A673 (cell line): ENCODE measurements at regions not wholly inside any gene's neighbourhood (a gene's known extent, or its start where the extent isn't known, plus 50 kb on each side); places are given as distances from the start of the nearest gene placed in this dataset.

ENCODE experiments used
- BruUV-seq: library from RNA; stranded (reverse); fragments of 400-500 nt; replicated peaks from 2 replicates; lab custom pipeline; 2021; lab: Mats Ljungman, UMichigan
- CTCF ChIA-PET: fragments of 300-600 bp; sonication (Branson Sonifier 250); formaldehyde crosslinking; loops from one replicate; lab custom pipeline; 2022; ENCODE audit warnings: antibody characterized with exemption; lab: Charles Lee
- POLR2A ChIA-PET: fragments of 300-600 bp; sonication (Branson Sonifier 250); formaldehyde crosslinking; loops from one replicate; lab custom pipeline; 2022; ENCODE audit warnings: antibody characterized with exemption; ENCODE audit not compliant: low non-redundant PET; lab: Charles Lee
- DNase-seq: peaks from one replicate; pipeline ENCODE4 v3.0.0-alpha.2; 2015; ENCODE audit warnings: low spot score
- H3K27ac ChIP-seq: fragments of 200-600 bp; sonication (generic); 2 replicates; pipeline ENCODE4 v1.5.1; 2016; ENCODE audit warnings: mixed run types, low read depth, mild to moderate bottlenecking, mixed read lengths, antibody characterized with exemption, low read length; ENCODE audit not compliant: poor library complexity, severe bottlenecking
- H3K27me3 ChIP-seq: fragments of 200-600 bp; sonication (generic); replicated peaks from 2 replicates; pipeline ENCODE4 v1.6.1; 2017; ENCODE audit warnings: mixed run types, low read depth, mild to moderate bottlenecking, mixed read lengths, antibody characterized with exemption, low read length; ENCODE audit not compliant: insufficient read depth, poor library complexity
- H3K36me3 ChIP-seq: fragments of 200-600 bp; sonication (generic); 2 replicates; pipeline ENCODE4 v1.6.1; 2016; ENCODE audit warnings: mixed run types, mild to moderate bottlenecking, mixed read lengths, antibody characterized with exemption, low read length; ENCODE audit not compliant: insufficient read depth, poor library complexity, severe bottlenecking
- H3K4me1 ChIP-seq: fragments of 200-600 bp; sonication (generic); 2 replicates; pipeline ENCODE4 v1.6.1; 2017; ENCODE audit warnings: mixed run types, mild to moderate bottlenecking, mixed read lengths, antibody characterized with exemption, low read length; ENCODE audit not compliant: insufficient read depth, poor library complexity, severe bottlenecking
- H3K4me3 ChIP-seq: fragments of 200-600 bp; sonication (generic); 2 replicates; pipeline ENCODE4 v1.5.1; 2016; ENCODE audit warnings: low read depth, mixed run types, mild to moderate bottlenecking, mixed read lengths, low read length; ENCODE audit not compliant: poor library complexity, severe bottlenecking
- H3K9me3 ChIP-seq: fragments of 200-600 bp; sonication (generic); 2 replicates; pipeline ENCODE4 v1.6.1; 2016; ENCODE audit warnings: mixed run types, low read depth, mild to moderate bottlenecking, mixed read lengths, antibody characterized with exemption, low read length; ENCODE audit not compliant: poor library complexity, severe bottlenecking
- CTCF ChIP-seq: fragments of 300-800, 200-600 bp; sonication (generic); conservative IDR thresholded peaks from 2 replicates; pipeline ENCODE4 v1.5.1; 2017; ENCODE audit warnings: low read depth, mild to moderate bottlenecking, antibody characterized with exemption, low read length, moderate library complexity, mixed read lengths
- EZH2 ChIP-seq: fragments of 200-600 bp; sonication (generic); IDR thresholded peaks from 2 replicates; pipeline ENCODE4 v1.6.1; 2017; ENCODE audit warnings: borderline replicate concordance, low read depth, mild to moderate bottlenecking, mixed read lengths, antibody characterized with exemption, low read length; ENCODE audit not compliant: poor library complexity, severe bottlenecking
- intact Hi-C: fragments of 100-400 bp; cut with micrococcal nuclease; formaldehyde crosslinking; loops from one replicate; pipeline ENCODE4 v1.10.0; 2022; ENCODE audit not compliant: unreplicated experiment

GRCh38 chr5:23579566-23579965 lies 72.2 kb downstream of the PRDM9 start:
- no peaks in the 10 kb centered on the region for H3K36me3 ChIP-seq
- DNase-seq = no peak
- intact Hi-C loops = no loop called here
- no TSS peak for BruUV-seq
- ChIA-PET CTCF (no interaction called here), POLR2A (no interaction called here)
- H3K27me3 ChIP-seq = no peaks in the 10 kb centered on the region
- TF ChIP-seq CTCF (no peak), EZH2 (no peak)
- H3K9me3 ChIP-seq = no peaks in the 10 kb centered on the region
- no peak overlapping the region for H3K4me3 ChIP-seq
- H3K27ac ChIP-seq = no peak overlapping the region
- no peaks in the 10 kb centered on the region for H3K4me1 ChIP-seq

- intact Hi-C loops = no loop called here
- no peak for TF ChIP-seq CTCF
- TF ChIP-seq EZH2 = no peak
Measured at GRCh38 chr5:23583081-23583480, 75.7 kb downstream of the PRDM9 start.

GRCh38 chr5:23588841-23589326 lies 81.5 kb downstream of the PRDM9 start:
- intact Hi-C loops = no loop called here
- POLR2A ChIA-PET = no interaction called here

More at GRCh38 chr5:23583081-23583480, 75.7 kb downstream of the PRDM9 start:
- no TSS peak for BruUV-seq
- Histone ChIP-seq H3K9me3 (no peaks in the 10 kb centered on the region), H3K27ac (no peak overlapping the region), H3K4me3 (no peak overlapping the region), H3K4me1 (no peaks in the 10 kb centered on the region), H3K36me3 (no peaks in the 10 kb centered on the region), H3K27me3 (peaks cover 5% of the 10 kb centered on the region)
- POLR2A ChIA-PET = no interaction called here
- DNase-seq = no peak
- CTCF ChIA-PET = no interaction called here

More at GRCh38 chr5:23588841-23589326, 81.5 kb downstream of the PRDM9 start:
- no peaks in the 10 kb centered on the region for H3K4me1 ChIP-seq
- no peaks in the 10 kb centered on the region for H3K9me3 ChIP-seq
- no peak overlapping the region for H3K27ac ChIP-seq
- H3K27me3 ChIP-seq = peaks cover 7% of the 10 kb centered on the region
- no peak for TF ChIP-seq CTCF
- no peak for TF ChIP-seq EZH2
- BruUV-seq = no TSS peak
- H3K4me3 ChIP-seq = no peak overlapping the region
- CTCF ChIA-PET = no interaction called here
- no peaks in the 10 kb centered on the region for H3K36me3 ChIP-seq
- no peak for DNase-seq
